GM12872 (cell line): ENCODE measurements at regions not wholly inside any gene's neighbourhood (a gene's known extent, or its start where the extent isn't known, plus 50 kb on each side); places are given as distances from the start of the nearest gene placed in this dataset.

Source experiments
- CTCF ChIP-seq: IDR thresholded peaks from 3 replicates; pipeline ENCODE4 v1.5.1; 2011; ENCODE audit warnings: low read depth, mild to moderate bottlenecking, low read length, moderate library complexity; ENCODE audit not compliant: insufficient read depth

GRCh38 chr10:32130788-32131187, 74.6 kb upstream of the KIF5B start:
- TF ChIP-seq CTCF = no peak

GRCh38 chr10:32125023-32125422, 68.8 kb upstream of the KIF5B start:
- TF ChIP-seq CTCF = no peak

GRCh38 chr10:32123021-32123420, 66.8 kb upstream of the KIF5B start:
- TF ChIP-seq CTCF = no peak

- no peak for TF ChIP-seq CTCF
Measured at GRCh38 chr10:32121648-32122047, 65.4 kb upstream of the KIF5B start.

- TF ChIP-seq CTCF = no peak
Measured at GRCh38 chr10:32120147-32120546, 63.9 kb upstream of the KIF5B start.

- TF ChIP-seq CTCF = no peak
Measured at GRCh38 chr10:32114508-32114907, 58.3 kb upstream of the KIF5B start.

GRCh38 chr10:32112055-32112454, 55.8 kb upstream of the KIF5B start:
- TF ChIP-seq CTCF = no peak

- no peak for TF ChIP-seq CTCF
Measured at GRCh38 chr10:32111585-32111984, 55.4 kb upstream of the KIF5B start.
